GM12874 (cell line): ENCODE measurements at regions not wholly inside any gene's neighbourhood (a gene's known extent, or its start where the extent isn't known, plus 50 kb on each side); places are given as distances from the start of the nearest gene placed in this dataset.

Experiments
- TF ChIP-seq, protein P1 (sequence below): IDR thresholded peaks from 2 replicates; pipeline ENCODE4 v1.5.1; 2011; ENCODE audit warnings: low read depth, mild to moderate bottlenecking, control low read depth, low read length, moderate library complexity; ENCODE audit not compliant: insufficient read depth

- TF ChIP-seq, protein P1, sequence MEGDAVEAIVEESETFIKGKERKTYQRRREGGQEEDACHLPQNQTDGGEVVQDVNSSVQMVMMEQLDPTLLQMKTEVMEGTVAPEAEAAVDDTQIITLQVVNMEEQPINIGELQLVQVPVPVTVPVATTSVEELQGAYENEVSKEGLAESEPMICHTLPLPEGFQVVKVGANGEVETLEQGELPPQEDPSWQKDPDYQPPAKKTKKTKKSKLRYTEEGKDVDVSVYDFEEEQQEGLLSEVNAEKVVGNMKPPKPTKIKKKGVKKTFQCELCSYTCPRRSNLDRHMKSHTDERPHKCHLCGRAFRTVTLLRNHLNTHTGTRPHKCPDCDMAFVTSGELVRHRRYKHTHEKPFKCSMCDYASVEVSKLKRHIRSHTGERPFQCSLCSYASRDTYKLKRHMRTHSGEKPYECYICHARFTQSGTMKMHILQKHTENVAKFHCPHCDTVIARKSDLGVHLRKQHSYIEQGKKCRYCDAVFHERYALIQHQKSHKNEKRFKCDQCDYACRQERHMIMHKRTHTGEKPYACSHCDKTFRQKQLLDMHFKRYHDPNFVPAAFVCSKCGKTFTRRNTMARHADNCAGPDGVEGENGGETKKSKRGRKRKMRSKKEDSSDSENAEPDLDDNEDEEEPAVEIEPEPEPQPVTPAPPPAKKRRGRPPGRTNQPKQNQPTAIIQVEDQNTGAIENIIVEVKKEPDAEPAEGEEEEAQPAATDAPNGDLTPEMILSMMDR = no peak
Observed at GRCh38 chr15:31870328-31871165, 159.8 kb upstream of the CHRNA7 start, which contains the start of gene OTUD7A. TSS of gene OTUD7A (minus strand) at chr15:31870673.

- TF ChIP-seq, protein P1 = no peak
Observed at GRCh38 chr15:31871166-31871886, 159.0 kb upstream of the CHRNA7 start.

GRCh38 chr15:31871887-31872281 lies 158.4 kb upstream of the CHRNA7 start:
- TF ChIP-seq, protein P1 = no peak

GRCh38 chr15:31887246-31887645 lies 143.1 kb upstream of the CHRNA7 start:
- TF ChIP-seq, protein P1 = no peak

DNA sequence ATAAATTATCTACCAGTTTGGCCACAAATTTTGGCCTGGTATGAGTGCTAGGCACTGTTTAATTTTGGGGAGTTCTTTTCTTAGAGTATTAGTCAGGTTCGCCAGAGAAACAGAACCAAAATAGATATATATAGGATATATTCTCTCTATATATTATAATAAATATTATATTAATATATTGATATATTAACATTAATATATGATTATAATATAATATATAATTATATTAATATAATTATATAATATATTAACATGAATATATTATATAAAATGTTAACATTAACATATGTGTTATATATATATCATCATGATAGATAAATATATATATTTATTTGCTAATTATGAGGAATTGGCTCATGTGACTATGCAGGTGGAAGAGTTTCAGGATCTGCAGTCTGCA lies 137.8 kb upstream of the CHRNA7 start:
- TF ChIP-seq, protein P1 = no peak

- TF ChIP-seq, protein P1 = no peak
Observed at GRCh38 chr15:31893780-31894179, 136.5 kb upstream of the CHRNA7 start.

- TF ChIP-seq, protein P1 = no peak
Observed at GRCh38 chr15:31897746-31898145, 132.6 kb upstream of the CHRNA7 start.
